Epithelial cell of esophagus (primary cell): ENCODE measurements at regions not wholly inside any gene's neighbourhood (a gene's known extent, or its start where the extent isn't known, plus 50 kb on each side); places are given as distances from the start of the nearest gene placed in this dataset.

Source experiments
- DNase-seq: peaks from one replicate; pipeline ENCODE4 v3.0.0; 2010; ENCODE audit warnings: low read depth
- H3K4me3 ChIP-seq: 2 replicates; pipeline ENCODE4 v1.5.1; 2011; ENCODE audit warnings: mild to moderate bottlenecking, low read length, control low read depth
- TF ChIP-seq, protein P1 (sequence below): IDR thresholded peaks from 2 replicates; pipeline ENCODE4 v1.5.1; 2011; ENCODE audit warnings: low read depth, mild to moderate bottlenecking, low read length, control low read depth, inconsistent platforms; ENCODE audit not compliant: insufficient read depth; ENCODE audit errors: missing control alignments

GRCh38 chr6:165806126-165806810 lies 143.2 kb upstream of the PDE10A start:
- DNase-seq = no peak
- no peak overlapping the region for H3K4me3 ChIP-seq
- TF ChIP-seq, protein P1, sequence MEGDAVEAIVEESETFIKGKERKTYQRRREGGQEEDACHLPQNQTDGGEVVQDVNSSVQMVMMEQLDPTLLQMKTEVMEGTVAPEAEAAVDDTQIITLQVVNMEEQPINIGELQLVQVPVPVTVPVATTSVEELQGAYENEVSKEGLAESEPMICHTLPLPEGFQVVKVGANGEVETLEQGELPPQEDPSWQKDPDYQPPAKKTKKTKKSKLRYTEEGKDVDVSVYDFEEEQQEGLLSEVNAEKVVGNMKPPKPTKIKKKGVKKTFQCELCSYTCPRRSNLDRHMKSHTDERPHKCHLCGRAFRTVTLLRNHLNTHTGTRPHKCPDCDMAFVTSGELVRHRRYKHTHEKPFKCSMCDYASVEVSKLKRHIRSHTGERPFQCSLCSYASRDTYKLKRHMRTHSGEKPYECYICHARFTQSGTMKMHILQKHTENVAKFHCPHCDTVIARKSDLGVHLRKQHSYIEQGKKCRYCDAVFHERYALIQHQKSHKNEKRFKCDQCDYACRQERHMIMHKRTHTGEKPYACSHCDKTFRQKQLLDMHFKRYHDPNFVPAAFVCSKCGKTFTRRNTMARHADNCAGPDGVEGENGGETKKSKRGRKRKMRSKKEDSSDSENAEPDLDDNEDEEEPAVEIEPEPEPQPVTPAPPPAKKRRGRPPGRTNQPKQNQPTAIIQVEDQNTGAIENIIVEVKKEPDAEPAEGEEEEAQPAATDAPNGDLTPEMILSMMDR = no peak

- no peak for DNase-seq
- TF ChIP-seq, protein P1 = no peak
These were observed 142.6 kb upstream of the PDE10A start for GRCh38 chr6:165805636-165806035.

DNA sequence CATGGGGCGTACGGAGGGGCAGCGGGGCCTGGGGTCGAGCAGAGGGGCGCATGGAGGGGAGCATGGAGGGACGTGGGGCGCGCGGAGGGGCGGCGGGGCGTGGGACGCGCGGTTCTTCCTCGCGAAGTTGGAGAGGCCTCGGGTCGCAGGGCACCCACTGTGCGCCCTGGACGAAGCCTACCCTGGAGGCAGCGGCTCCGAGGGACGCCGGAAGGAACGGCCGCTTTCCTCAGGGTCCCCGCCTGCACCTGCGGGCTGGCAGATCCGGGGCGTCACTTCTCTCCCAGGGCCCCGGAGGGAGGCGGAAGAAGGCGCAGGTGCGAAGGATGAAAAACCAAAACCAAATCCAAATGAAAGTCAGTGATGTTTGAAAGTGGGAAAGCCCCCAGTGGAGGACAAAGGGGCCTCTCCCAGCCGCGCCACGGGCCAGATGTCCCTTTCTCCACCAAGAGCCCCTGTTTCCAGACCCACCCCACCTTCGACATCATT lies 142.1 kb upstream of the PDE10A start:
- DNase-seq = no peak
- H3K4me3 ChIP-seq = no peak overlapping the region
- TF ChIP-seq, protein P1 = no peak

More at GRCh38 chr6:165805636-165806035, 142.6 kb upstream of the PDE10A start:
- H3K4me3 ChIP-seq = no peak overlapping the region

DNA sequence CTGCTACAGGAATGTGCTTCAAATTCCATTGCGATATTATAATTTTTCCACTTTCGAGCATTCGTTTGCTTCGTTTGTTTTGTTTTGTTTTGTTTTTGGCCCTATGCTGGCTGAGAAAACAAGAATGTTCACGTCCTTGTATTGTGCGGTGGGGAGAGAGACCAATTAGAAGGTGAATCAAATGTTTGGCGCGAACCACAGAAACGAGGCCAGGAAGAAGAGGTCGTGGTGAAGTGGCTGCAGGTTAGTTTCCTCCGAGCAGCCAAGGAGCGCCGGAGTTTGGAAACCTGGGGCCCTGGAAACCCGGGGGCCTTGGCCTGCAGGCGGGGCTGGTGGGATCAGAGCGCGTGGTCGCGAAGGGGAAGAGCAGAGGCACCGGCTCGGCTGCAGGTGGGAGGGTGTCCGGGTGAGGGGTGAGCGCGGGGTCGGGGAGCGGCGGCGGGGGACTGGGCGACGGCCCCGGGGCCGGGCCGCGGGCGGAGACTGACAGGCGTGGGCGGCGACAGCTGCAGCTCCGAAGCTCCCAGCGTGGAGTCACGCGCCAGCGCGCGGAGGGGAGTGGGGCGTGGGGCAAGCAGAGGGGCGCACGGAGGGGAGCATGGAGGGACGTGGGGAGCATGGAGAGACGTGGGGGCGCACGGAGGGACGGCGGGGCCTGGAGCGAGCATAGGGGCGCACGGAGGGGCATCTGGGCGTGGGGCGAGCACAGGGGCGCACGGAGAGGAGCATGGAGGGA lies 141.5 kb upstream of the PDE10A start:
- no peak for DNase-seq
- TF ChIP-seq, protein P1 = no peak
- no peak overlapping the region for H3K4me3 ChIP-seq

DNA sequence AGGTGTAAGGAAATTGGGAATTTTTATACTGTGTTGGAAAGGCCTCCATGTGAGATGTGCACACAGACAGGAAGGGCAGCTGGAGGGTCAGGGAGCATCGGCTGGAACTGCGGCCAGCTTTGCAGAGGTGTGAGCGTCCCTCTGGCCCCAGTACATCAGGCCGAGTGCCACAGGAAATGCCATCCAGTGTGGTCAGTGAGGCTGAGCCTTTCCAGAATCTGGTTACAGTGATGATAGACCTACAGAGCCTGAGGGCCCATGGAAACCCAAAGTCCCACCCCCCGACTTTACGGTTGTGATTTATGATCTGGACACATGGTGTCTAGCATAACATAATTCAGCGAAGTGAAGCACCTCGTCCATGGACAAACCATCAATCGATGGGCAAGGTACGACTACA lies 137.3 kb upstream of the PDE10A start:
- TF ChIP-seq, protein P1 = no peak
- H3K4me3 ChIP-seq = no peak overlapping the region
- DNase-seq = no peak

DNA sequence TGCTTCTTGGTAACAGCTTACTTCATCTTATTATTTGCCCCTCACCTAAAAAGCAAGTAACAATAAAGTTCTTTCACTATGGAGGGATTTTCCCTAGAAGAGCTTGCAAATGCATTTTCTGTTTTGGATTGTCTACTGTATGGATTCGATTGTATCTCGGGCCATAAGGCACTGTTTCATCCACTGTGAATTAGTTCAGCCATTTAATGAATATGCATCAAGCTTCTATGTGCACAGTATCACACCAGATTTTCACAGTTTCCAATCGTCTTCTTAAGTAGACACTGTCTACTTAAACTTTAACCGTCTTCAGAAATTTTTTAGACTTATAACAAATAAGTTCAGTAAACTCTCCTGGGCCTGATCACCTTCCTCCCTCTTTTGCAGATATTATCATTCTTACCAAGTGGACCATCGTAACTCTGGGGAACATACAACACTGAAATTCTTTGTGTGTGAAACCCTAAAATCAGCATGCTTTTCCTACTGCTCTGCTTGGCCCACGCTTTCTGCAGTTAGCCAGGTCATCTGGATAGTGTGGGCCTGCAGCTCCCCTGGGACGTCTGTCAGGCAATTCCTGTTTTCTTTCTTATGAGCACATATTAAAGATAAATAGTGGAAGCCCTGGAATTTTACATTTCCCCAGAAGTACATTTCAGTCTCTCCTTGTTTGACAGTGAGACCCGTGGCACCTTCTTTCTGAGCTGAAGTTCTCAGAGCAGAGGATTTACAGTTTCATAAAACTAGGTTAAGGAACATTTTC lies 136.5 kb upstream of the PDE10A start:
- no peak overlapping the region for H3K4me3 ChIP-seq
- no peak for DNase-seq
- TF ChIP-seq, protein P1 = no peak
